Activated T-helper 1 cell treated with anti-CD3 and anti-CD28 coated beads, Interleukin-12 subunit alpha, Interleukin-12 subunit beta, Interleukin-2, Interleukin-4 antibody, amounts not matched to agents 30 ng/mL and 10 ng/mL and 1 ng/mL, durations not matched to agents 14 hours and 24 hours and 36 hours (primary cell): ENCODE measurements at regions not wholly inside any gene's neighbourhood (a gene's known extent, or its start where the extent isn't known, plus 50 kb on each side); places are given as distances from the start of the nearest gene placed in this dataset.
"Not testable (repeated sequence)": the region's sequence is repeated elsewhere in the genome, so short reads cannot be mapped to it uniquely, and the experiment has no call there.

Experiments
- DNase-seq: peaks from one replicate; pipeline ENCODE4 v3.0.0; 2021; ENCODE audit warnings: low spot score
- H3K27ac Mint-ChIP-seq: one replicate; pipeline ENCODE4 v1.8.0; 2021; ENCODE audit warnings: mild to moderate bottlenecking, mixed read lengths
- H3K27me3 Mint-ChIP-seq: one replicate; pipeline ENCODE4 v1.8.0; 2022; ENCODE audit warnings: mild to moderate bottlenecking, moderate library complexity, mixed read lengths; ENCODE audit not compliant: insufficient read depth
- H3K36me3 Mint-ChIP-seq: one replicate; pipeline ENCODE4 v1.8.0; 2021; ENCODE audit warnings: low read depth, mixed read lengths
- H3K4me1 Mint-ChIP-seq: one replicate; pipeline ENCODE4 v1.8.0; 2021; ENCODE audit warnings: low read depth, mixed read lengths
- H3K4me3 Mint-ChIP-seq: one replicate; pipeline ENCODE4 v1.8.0; 2021; ENCODE audit warnings: mild to moderate bottlenecking, moderate library complexity, mixed read lengths
- H3K9me3 Mint-ChIP-seq: one replicate; pipeline ENCODE4 v1.8.0; 2021; ENCODE audit warnings: mixed read lengths
- intact Hi-C: fragments of 100-400 bp; cut with micrococcal nuclease; formaldehyde crosslinking; loops from one replicate; pipeline ENCODE4 v1.15.1; 2024

DNA sequence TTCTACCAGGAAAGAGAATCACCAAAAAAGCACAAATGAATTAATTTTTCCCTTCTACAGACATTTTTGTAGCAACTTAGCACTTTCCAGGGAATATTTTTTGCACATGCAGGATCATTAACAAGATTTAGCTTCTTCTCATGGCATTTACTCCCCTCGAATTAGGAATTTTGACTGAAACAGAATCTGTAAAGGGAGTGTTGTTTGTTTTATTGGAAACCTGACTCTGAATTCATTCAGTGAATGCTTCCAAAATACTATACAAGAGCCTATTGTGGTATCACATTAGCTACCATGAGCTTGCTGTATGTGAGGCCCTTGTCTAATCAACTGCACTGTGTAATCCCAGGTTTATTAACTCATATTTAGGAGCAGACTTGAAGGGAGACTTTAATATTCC is 130.4 kb upstream of the ATP10A start:
- Mint-ChIP-seq H3K4me1 (no peaks in the 10 kb centered on the region), H3K27ac (no peak overlapping the region), H3K36me3 (no peaks in the 10 kb centered on the region), H3K4me3 (no peak overlapping the region), H3K27me3 (no peaks in the 10 kb centered on the region), H3K9me3 (no peaks in the 10 kb centered on the region)
- no peak for DNase-seq
- intact Hi-C loops = no loop called here

DNA sequence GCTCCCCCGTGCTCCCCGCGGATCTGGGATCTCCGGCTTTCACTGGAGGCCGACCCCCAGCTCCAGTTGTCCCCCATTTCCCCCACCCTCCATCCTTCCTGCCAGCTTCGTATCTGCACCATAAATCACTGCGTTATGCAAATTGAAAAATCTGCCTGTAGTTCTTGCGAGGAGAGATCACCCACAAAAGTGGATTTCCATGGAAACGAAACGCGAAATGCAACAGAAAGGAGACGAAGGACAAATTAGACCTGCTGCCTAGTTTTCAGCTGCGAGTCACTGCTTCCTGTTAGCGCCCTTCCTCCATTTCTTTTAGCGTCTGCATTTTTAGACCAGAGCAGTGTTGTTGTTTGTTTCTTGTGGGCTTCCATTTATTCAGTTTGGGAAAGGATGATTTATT is 127.1 kb upstream of the ATP10A start:
- Mint-ChIP-seq H3K4me1 (no peaks in the 10 kb centered on the region), H3K27me3 (no peaks in the 10 kb centered on the region)
- intact Hi-C loops = no loop called here

DNA sequence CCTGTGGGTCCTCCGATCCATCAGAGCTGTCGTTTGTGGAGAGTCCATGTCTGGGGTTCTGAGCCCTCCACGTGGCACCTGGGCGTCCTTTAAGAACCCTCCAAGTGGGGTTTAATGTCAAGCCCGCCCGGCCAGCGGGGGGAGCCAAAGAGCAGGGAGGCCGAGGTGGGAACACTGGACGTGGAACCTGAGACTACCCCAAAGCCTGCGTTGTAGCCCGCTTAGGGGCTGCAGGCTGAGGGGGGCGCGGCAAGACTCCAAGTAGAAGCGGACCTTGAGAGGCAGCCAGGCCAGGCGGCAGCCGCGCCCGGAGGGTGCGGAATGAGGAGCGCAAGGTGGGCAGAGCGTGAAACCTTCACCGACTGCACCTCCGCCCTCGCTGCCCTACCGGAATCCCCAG is 126.2 kb upstream of the ATP10A start:
- DNase-seq = no peak
- Mint-ChIP-seq H3K4me1 (no peaks in the 10 kb centered on the region), H3K4me3 (no peak overlapping the region), H3K27me3 (no peaks in the 10 kb centered on the region), H3K27ac (no peak overlapping the region), H3K36me3 (no peaks in the 10 kb centered on the region), H3K9me3 (no peaks in the 10 kb centered on the region)
- intact Hi-C loops = no loop called here

More for the DNA sequence above, 127.1 kb upstream of the ATP10A start:
- no peak for DNase-seq
- H3K27ac Mint-ChIP-seq = no peak overlapping the region
- H3K36me3 Mint-ChIP-seq = no peaks in the 10 kb centered on the region
- no peak overlapping the region for H3K4me3 Mint-ChIP-seq
- no peaks in the 10 kb centered on the region for H3K9me3 Mint-ChIP-seq

DNA sequence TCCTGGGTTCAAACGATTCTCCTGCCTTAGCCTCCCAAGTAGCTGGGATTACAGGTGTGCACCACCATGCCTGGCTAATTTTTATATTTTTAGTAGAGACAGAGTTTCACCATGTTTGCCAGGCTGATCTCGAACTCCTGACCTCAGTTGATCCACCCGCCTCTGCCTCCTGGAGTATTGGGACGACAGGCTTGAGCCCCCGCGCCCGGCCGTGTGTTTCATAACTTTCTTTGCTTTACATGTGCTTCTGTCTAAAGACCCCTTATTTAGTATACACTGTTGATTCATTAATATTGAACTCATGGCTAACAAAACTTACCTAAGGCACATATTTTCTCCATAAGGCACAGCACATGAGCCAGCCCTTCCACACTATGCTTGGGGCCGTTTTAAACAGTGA is 125.6 kb upstream of the ATP10A start:
- H3K4me1 Mint-ChIP-seq, DNase-seq, intact Hi-C loops, H3K9me3 Mint-ChIP-seq, H3K4me3 Mint-ChIP-seq, H3K27ac Mint-ChIP-seq, H3K27me3 Mint-ChIP-seq, H3K36me3 Mint-ChIP-seq: not testable (repeated sequence)

DNA sequence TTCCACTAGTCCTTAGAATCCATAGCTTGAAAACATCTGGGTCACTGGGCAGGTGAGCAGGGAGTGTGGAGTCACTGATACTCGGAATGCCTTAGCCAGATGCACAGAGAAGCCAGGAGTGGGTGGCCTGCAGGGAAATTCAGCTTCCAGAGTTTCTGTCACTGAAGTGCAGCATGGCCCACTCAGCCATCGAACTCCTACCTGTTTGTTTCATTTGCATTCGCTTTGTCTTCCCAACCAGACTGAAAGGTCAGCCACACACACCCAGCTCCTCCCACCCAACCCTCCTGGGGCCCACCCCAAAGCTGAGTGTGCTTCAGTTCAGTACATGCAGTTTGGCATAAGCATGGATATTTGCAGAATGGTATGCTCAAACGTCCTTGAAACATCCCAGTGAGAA is 124.5 kb upstream of the ATP10A start:
- Mint-ChIP-seq H3K9me3 (no peaks in the 10 kb centered on the region), H3K36me3 (no peaks in the 10 kb centered on the region), H3K4me1 (no peaks in the 10 kb centered on the region), H3K4me3 (no peak overlapping the region), H3K27me3 (no peaks in the 10 kb centered on the region), H3K27ac (no peak overlapping the region)
- DNase-seq = no peak
- intact Hi-C loops = no loop called here

DNA sequence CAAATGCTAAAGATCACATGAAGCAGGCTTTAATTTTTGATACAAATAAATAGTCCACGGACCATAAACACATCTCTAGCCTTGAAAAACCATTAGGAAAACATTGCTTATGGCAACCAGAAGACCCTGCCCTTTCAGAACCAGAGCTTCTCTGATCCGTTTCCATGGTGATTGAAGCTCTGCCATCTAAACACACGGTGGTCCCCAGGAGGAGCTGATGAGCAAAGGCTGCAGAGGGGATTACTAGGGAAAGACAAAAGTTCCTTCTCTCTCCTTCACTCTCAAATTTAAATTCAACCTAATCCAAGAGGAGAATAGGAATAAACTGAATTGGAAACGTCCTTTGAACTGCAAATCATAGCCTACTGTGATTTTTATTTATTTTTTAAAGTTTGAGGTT is 122.0 kb upstream of the ATP10A start:
- intact Hi-C loops = no loop called here
- Mint-ChIP-seq H3K27ac (no peak overlapping the region), H3K36me3 (no peaks in the 10 kb centered on the region), H3K4me1 (no peaks in the 10 kb centered on the region), H3K4me3 (no peak overlapping the region), H3K27me3 (no peaks in the 10 kb centered on the region), H3K9me3 (no peaks in the 10 kb centered on the region)
- no peak for DNase-seq

DNA sequence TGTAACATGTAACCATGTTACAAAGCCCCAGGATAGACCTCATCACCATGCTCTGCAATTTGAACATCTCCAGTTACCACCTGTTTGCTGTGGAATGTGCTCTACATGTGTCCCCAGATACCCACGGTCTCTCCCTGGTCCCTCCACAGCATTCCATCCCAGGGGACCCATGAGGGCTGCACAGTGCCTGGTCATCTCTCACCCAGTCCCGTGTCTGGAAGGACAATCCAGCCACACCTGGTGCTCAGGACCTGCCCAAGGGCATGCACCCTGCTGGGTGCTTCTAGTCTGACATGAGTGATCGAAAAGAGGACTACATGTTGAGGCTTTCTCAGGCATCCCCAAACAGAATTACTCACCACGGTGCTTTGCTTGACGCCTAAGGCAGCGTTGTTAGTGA is 119.6 kb upstream of the ATP10A start:
- intact Hi-C loops = no loop called here
- H3K4me3 Mint-ChIP-seq = no peak overlapping the region
- H3K9me3 Mint-ChIP-seq = no peaks in the 10 kb centered on the region
- no peaks in the 10 kb centered on the region for H3K36me3 Mint-ChIP-seq
- DNase-seq = no peak
- no peak overlapping the region for H3K27ac Mint-ChIP-seq
- H3K4me1 Mint-ChIP-seq = no peaks in the 10 kb centered on the region
- H3K27me3 Mint-ChIP-seq = no peaks in the 10 kb centered on the region

DNA sequence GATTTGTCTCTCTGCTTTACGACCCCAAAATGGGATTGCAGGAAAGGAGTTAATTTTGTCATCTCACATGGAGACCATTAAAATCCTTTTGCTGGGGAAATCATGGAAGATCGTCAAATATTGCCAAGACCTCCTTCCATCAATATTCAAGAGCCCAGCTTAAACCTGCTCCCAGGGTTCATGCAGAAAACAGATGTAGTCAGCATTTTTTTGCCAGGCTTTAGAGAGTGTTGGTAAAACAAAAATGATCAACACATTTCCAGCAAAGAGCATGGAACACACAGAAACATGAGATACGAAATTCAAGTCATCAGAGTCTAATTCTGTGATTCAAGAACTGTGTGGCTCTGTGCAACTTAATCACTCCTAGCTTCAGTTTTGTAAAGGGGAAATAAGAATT is 118.0 kb upstream of the ATP10A start:
- Mint-ChIP-seq H3K27me3 (no peaks in the 10 kb centered on the region), H3K36me3 (no peaks in the 10 kb centered on the region), H3K4me3 (no peak overlapping the region), H3K27ac (no peak overlapping the region), H3K9me3 (no peaks in the 10 kb centered on the region), H3K4me1 (no peaks in the 10 kb centered on the region)
- intact Hi-C loops = no loop called here
- DNase-seq = no peak

DNA sequence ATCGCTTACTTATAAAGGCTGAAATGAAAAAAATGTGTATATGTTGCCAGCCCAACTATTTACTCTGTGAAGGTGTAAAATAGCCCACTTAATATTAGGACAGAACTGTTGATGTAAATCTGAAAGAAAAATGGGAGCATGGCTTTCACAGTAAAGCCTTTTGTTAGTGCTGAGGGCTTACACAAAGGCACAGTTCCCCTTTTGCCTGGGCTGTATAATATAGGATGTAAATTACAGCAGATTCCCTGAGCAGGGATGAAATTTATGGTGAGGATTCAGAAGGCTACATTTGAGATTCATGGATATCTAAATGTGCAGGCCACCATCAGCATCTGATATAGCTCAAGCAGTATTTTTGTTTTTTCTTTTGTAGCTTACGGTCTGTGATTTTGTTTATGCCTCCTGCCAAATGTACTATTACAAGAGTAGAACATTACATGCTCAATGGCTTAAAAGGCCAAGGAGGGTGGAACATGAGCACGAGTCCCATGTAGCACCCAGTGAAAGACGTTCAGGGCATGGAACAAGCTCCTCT is 109.1 kb upstream of the ATP10A start:
- H3K27ac Mint-ChIP-seq = no peak overlapping the region
- no peaks in the 10 kb centered on the region for H3K27me3 Mint-ChIP-seq
- H3K9me3 Mint-ChIP-seq = no peaks in the 10 kb centered on the region
- H3K4me1 Mint-ChIP-seq = no peaks in the 10 kb centered on the region
- no peak for DNase-seq
- no peaks in the 10 kb centered on the region for H3K36me3 Mint-ChIP-seq
- intact Hi-C loops = no loop called here
- H3K4me3 Mint-ChIP-seq = no peak overlapping the region

DNA sequence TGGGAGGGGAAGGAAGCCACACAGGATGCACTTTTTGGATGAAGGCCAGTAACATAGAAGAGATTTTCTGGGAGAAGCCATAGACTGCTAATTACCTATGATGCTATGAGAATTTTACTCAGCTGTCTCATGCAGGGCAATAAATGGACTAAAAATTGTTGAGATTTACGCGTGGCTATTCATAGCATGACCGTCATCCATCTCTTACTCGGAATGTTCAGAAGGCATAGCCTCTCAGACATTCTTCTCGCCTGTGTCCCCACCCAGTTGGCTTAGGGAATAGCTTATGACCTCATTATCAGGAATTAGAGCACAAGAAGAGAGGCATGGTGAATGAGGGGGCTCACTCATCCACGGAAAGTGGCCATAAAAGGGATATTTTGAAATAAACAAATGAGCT is 107.9 kb upstream of the ATP10A start:
- no peaks in the 10 kb centered on the region for H3K27me3 Mint-ChIP-seq
- intact Hi-C loops = no loop called here
- H3K36me3 Mint-ChIP-seq = no peaks in the 10 kb centered on the region
- no peaks in the 10 kb centered on the region for H3K4me1 Mint-ChIP-seq
- H3K4me3 Mint-ChIP-seq = no peak overlapping the region
- DNase-seq = no peak
- H3K27ac Mint-ChIP-seq = no peak overlapping the region
- H3K9me3 Mint-ChIP-seq = no peaks in the 10 kb centered on the region

DNA sequence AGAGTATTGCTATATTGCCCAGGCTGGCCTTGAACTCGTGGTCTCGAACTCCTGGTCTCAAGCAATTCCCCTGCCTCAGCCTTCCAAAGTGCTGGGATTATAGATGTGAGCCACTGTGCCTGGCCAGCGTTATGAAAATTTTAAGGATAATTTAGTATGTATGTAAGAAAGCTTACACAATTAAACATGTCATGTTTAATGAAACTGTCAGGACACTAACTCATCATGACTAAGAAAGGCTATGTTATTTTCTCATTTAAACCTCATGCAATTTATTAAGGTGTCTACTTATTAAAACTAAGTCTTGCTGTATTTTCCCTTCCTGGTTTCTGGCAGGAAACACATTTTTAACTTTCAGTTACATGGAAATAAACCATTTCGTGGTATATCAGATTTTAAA is 106.8 kb upstream of the ATP10A start:
- Mint-ChIP-seq H3K27ac (no peak overlapping the region), H3K9me3 (no peaks in the 10 kb centered on the region), H3K4me3 (no peak overlapping the region), H3K4me1 (no peaks in the 10 kb centered on the region), H3K36me3 (no peaks in the 10 kb centered on the region), H3K27me3 (no peaks in the 10 kb centered on the region)
- no peak for DNase-seq
- intact Hi-C loops = no loop called here

DNA sequence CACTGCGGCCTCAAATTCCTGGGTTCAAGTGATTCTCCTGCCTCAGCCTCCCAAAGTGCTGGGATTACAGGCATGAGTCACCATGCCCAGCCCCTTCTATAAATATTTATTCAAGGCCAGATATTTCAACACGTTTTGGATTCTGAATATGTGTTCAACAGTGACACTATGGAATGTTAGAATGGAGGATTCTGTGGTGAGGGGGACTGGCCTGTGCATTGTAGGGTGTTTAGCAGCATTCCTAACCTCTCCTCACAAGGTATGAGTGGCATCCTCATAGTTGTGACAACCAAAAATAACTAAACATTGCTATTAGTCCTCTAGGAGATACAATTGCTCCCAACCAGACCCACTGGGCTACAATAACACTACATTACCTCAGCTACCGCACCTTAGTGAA is 104.0 kb upstream of the ATP10A start:
- H3K4me3 Mint-ChIP-seq = no peak overlapping the region
- H3K4me1 Mint-ChIP-seq = no peaks in the 10 kb centered on the region
- H3K27me3 Mint-ChIP-seq = no peaks in the 10 kb centered on the region
- H3K27ac Mint-ChIP-seq = no peak overlapping the region
- no peaks in the 10 kb centered on the region for H3K9me3 Mint-ChIP-seq
- no peak for DNase-seq
- no peaks in the 10 kb centered on the region for H3K36me3 Mint-ChIP-seq
- intact Hi-C loops = no loop called here

DNA sequence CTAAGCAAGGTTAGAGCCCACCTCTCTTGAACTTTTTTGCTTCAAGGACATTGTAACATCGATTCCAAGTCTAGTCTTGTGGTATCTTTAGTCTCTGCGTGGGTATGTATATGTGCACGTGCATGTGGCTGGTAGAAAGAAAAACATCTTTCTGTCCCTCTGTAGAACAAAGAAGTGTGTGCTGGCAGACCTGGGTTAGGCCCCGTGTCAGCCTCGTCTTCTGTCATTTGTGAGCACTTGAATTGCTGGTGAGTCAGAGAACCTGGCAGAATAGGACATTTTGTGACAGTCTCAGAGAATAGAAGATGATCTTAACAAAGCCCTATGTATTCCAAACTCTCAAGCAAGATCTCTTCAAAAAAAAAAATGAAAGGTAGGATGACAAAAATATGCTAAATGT is 102.2 kb upstream of the ATP10A start:
- Mint-ChIP-seq H3K27me3 (no peaks in the 10 kb centered on the region), H3K4me1 (no peaks in the 10 kb centered on the region), H3K9me3 (no peaks in the 10 kb centered on the region), H3K4me3 (no peak overlapping the region), H3K36me3 (no peaks in the 10 kb centered on the region), H3K27ac (no peak overlapping the region)
- DNase-seq = no peak
- intact Hi-C loops = no loop called here

DNA sequence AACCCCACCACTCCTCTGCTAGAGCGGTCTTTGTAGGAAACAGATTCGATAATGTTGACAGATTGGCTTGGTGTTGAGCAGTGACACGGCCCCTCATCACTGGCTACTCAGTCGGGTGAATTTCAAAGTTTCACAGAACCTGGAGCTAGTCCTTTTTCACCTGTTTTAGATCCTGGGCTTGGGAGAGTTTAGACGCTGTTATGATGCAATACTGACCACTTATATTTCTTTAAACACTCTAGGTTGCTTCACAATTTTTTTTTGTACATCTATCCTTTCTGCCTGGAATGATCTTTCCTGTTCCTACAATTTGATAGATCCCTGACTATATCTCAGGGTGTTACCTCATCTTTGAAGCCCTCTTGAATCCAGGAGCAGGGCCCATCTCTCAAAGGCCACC is 97.1 kb upstream of the ATP10A start:
- no peak for DNase-seq
- intact Hi-C loops = no loop called here
- H3K9me3 Mint-ChIP-seq = no peaks in the 10 kb centered on the region
- H3K27me3 Mint-ChIP-seq = peaks cover 3% of the 10 kb centered on the region
- H3K4me1 Mint-ChIP-seq = no peaks in the 10 kb centered on the region
- H3K27ac Mint-ChIP-seq = no peak overlapping the region
- H3K4me3 Mint-ChIP-seq = no peak overlapping the region
- H3K36me3 Mint-ChIP-seq = no peaks in the 10 kb centered on the region
